ENCODE measurements at regions not wholly inside any gene's neighbourhood (a gene's known extent, or its start where the extent isn't known, plus 50 kb on each side); places are given as distances from the start of the nearest gene placed in this dataset.

DNA sequence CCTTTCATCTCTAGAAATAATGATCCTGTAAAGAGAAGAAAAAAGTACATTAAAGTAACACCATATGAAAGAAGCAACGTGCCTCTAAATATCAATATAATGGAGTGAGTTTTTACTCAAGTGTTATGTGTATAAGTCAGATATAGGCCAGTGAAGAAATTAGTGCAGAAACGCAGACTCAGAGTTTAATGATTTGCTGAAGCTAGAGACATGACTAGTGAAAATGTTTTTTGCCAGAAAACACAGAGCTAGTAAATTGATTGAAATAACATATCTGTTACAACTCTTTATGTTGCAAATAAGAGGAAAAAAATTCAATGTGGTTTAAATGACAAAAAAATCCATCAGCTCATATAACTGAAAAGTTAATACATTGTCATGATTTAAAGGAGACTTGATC is 217.2 kb upstream of the NXPH2 start:
- DNase-seq, result no peak

DNA sequence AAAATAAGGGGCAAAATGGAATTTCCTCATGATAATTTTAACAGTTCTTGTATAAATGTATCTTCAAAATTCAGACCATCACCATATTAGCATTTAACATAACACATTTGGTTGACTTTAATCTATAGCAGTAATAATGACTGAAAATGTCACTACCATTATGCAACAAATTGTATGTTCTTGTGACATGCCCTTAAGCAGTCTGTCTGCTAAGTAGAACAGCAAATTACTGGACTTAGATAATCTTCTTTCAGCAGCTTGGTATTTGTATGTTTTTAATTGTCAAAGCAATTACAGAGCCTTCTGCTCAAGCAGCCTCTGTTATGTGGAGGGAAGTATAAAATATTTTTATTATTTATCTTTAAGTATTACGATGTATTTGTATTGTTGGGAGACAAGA is 214.3 kb upstream of the NXPH2 start:
- DNase-seq, result no peak

DNA sequence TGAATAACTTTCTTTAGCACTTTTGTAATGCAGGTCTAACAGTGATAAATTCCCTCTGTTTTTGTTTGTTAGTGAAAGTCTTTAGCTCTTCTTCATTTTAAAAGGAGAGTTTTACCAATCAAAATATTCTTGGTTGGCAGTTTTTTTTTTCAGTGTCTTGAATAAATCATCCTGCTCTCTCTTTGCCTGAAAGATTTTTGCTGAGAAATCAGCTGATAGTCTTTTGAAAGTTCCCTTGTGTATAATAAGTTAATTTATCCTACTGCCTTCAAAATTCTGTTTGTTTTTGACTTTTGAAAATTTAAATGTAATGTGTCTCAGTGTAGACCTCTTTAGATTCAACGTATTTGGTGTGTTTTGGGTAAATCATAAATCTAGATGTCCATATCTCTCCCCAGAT is 205.7 kb upstream of the NXPH2 start:
- no peak for DNase-seq

DNA sequence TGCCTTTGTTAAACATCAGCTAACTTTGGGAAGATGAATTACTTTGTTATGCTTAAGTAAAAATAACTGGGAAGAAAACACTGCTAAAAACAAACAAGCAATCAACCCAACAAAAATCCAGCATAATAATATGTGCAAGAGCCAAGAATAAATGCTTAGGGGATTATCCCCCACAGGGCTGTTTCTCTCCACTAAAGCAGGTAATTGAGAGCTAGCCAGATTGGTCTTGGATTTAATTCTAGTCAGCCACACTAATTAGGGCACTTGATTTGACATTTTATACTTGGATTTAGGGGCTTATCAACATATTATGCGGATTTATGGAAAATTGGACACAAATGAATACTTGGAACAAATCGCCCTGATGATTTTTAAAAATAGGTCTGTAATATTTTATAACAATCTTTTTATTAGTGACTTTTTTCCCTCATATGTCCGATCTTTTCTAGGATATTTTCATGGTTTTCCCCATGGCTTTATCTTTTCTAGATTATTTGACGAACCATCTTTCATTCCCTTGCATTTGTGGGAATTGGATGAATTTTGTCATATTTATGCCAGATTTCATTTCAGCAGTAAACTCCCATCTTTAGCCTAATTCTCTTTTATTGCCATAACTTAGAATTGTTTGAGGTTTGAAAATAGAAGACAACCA is 199.1 kb upstream of the NXPH2 start:
- DNase-seq, result no peak

DNA sequence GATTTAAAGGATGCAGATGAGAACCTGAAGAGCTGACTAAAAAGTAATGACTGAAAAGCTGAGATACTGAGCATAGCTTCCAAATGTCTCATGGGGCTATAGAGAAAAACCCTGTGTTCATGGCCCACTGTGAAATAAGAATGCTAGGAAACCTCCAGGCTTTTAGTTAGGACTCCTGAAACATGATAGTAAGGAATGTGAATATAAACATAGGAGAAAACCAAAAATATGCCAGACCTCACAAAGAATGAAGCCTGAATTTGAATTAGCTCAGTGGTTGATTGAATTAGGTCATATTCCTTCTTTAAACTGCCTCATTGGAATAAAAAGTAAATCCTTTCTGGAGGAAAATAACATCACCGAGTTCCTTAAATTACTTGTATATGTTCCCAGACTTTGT is 194.5 kb upstream of the NXPH2 start:
- DNase-seq, result no peak

DNA sequence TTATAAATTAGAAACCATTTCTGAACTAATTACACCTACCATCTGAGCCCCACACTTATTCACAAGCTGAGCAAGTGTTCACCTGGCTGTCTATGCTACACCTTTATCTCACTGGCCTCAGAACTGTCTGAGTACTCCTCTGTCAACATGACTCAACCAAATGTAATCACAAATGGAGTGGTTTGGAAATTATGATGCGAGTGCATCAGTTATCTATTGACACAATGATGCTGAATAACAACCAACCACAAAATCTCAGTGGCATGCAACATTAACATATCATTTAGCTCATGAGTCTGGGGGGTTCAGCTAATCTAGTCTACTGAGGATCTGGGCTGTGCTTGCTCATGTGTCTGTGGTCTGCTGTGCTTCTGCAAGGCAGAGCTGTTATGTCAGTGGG is 184.2 kb upstream of the NXPH2 start:
- DNase-seq, result no peak

DNA sequence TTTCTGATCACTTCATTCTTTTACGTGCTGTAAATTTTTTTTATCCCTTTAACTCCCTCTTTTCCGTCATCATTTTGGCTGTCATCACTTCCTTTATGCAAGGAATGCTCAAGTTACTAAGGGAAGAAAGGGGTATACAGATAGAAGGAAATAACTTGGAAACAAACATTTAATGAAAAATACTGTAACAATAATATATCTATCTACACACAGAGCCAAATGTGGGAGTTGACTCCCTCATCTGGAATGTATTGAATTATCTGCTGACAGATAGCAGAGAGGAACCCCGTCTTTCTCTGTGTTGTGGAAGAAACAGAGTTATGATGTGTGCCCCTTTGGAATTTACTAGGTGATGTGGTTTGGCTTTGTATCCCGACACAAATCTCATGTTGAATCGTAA is 182.5 kb upstream of the NXPH2 start:
- no peak for DNase-seq

DNA sequence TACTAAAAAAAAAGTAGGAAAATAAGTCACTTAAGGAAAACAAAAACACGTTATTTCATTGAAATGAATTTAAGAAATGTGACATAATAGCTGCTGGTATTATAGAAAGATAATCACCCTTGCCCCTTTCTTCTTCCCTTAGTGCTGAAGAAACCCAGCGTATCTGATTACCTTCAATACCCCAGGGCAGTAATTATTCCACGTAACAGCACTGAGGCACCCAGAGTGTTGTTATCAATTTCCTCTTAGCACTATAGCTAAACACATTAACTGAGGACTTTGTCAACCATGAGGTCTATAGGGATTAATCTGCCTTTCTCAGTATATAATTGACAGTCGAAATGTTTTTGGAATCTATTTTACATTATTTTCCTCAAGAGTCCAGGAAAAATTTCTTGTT is 180.0 kb upstream of the NXPH2 start:
- no peak for DNase-seq

DNA sequence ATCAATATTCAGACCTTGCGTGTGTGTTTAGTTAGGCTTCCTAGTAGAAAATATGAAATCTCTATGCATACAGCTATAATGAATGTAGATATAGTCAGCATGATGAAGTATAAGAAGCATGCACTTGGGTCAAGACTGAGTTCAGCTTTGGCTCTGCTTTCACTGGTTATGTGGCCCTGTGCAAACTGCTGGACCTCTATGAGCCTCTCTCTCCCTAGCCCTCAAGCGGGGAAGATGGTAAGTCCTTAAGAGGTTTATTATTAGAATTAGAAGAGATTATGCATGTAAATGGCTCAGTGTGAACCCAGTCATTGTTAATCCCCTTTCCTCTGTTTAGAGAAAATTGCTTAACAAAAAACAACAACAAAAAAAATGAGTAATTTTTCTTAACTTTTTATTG is 178.8 kb upstream of the NXPH2 start:
- DNase-seq, result no peak

DNA sequence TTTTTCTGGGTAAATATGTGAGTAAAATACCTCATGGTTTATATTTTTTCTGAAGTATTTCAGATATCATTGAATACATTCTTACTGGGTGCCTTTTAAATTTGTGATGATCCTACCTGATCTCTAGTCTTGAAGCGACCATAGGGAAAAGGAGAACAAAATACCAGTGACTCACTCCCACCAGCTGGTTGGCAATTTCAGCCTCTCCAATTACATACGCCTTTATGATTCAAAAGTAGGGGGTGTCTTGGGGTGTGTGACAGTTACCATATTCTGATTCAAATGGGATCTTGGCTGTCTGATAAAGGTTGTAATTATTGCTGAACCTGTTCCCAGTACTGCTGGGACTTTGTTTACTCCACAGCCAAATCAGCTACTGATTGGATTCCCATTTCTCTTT is 175.9 kb upstream of the NXPH2 start:
- DNase-seq, result no peak

DNA sequence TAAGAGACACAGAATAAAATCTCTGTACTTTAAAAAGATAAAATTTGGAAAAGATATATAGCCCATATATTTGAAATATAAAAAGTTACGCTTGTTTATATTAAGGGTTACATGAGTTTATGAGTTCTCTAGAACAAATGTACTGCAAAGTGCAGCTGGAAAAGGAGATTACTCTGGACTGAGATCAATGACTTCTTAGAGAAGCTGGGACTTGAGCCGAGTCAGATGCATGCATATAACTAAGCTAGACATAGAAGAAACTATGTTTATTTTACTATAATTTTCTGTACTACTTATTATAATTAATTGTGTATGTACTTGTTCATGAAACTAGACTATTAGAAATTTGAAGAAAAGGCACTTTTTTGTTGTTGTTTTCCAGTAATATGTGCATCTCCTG is 170.3 kb upstream of the NXPH2 start:
- DNase-seq, result no peak

DNA sequence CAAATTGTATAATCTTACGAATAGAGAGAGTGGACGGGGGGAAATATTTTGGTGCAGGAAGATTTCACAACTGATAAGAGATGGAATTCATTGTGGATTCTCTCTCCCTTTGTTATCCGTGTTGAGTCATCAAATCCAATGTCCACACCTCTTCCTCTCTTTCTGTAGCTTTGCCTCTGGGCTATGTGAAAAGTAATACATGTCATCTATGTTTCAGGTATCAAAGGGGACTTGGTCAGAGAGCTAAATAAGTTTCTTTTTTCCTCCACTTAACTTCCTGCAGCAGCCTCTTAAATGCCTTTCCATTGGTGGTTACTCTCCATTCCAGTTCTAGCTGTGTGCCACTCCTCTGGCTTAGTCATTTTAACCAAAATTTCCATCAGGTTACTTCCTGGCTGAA is 169.3 kb upstream of the NXPH2 start:
- DNase-seq, result no peak

DNA sequence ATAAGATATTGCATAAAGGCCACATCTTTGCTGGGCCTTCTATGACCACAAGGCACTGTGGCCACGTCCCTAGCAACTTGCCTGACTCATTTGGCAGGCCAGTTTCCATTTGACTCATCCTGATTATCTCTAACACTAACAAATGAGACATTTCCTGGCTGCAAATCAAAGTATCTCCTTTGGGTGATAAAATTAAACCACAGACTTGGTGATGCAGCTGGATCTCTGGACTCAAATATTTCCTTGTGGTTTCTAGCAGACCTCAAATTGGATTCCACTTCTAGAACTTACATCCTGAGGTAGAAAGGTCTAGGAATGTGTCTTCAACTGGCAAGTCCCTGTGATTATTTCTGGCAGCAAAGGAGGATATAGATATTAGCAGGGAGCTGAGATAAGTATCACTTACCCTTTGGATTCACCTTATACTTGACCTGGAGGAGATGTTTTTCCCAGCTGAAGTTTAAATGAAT is 167.9 kb upstream of the NXPH2 start:
- peak; percentile 83 for DNase-seq

DNA sequence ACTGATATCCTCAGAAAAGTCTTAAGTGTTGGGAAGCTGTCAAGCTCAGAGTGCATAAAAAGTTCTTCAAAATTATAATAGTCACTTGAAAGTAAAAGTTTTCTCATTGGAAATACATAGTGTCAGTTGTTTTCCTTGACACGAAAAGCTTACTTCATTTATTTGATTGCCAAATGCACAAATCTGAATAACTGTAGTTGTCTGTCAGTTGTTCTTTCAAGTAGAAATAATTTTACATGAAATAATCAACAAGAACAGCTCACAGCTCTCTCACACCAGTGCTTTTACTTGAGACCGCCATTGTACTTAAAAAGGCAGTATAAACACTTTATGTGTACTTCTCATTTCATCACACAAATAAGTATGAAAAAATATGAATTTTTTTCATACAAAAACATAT is 163.3 kb upstream of the NXPH2 start:
- no peak for DNase-seq

DNA sequence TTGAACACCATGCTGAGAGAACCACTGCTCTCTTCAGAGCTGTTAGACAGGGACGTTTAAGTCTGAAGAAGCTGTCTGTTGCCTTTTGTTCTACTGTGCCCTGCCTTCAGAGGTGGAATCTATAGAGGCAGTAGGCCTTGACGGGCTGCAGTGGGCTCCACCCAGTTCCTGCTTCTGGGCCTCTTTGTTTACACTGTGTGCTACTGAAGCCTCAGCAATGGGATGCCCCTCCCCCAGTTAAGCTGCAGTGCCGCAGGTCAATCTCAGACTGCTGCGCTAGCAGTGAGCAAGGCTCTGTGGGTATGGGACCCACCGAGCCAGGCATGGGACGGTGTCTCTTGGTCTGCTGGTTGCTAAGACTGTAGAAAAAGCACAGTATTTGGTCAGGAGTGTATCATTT is 162.3 kb upstream of the NXPH2 start:
- no peak for DNase-seq

DNA sequence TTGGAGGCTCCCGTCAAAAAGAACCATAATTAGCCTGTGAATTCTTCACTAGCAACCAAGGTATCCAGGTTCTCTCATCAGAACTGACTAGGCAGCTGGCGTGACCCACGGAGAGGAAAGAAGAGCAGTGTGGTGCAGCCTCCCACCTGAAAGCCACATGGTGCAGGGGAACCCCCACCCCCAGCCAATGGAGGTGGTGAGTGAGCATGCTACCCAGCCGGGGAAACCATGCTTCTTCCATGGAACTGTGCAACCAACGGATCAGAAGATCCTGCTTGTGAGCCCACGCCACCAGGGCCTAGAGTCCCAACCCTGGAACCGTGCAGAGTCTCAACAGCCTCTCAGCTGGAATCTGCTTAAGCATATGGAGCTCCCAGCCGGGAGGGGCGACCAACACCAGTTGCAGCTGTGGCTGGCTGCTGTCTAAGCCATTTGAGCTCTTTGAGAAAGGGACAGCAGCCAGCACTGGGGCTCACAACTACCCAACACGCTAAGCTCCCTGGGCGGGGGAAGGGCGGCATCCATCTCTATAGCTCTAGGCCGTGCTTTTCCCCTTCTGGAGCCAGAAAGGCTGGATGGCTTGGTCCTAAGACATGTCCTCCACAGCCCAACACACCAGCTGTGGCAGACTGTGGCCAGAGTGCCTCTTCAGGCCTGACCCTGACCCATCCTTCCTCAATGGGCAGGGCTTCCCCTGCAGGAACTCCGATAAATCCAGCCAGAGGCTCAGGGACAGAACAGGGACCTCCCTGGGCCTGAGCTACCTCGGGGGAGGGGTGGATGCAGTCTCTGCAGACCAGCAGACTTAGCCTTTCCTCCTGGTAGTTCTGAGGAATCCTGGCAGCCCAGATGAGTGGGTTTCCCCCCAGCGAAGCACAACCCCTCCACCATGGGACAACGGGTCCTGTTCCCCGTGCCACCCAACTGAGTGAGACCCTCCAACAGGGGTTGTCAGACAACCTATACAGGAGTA is 151.4 kb upstream of the NXPH2 start:
- DNase-seq, result no peak

DNA sequence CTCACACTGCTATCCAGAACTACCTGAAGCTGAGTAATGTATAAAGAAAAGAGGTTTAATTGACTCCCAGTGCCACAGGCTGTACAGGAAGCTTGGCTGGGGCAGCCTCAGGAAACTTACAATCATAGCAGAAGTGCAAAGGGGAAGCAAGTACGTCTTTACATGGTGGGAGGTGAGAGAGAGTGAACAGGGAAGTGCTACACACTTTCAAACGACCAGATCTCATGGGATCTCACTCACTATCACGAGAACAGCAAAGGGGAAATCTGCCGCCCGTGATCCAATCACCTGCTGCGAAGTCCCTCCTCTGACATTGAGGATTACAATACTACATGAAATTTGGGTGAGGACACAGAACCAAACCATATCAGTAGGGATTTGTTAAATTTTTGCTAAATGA is 150.4 kb upstream of the NXPH2 start:
- peak; percentile 10 for DNase-seq

DNA sequence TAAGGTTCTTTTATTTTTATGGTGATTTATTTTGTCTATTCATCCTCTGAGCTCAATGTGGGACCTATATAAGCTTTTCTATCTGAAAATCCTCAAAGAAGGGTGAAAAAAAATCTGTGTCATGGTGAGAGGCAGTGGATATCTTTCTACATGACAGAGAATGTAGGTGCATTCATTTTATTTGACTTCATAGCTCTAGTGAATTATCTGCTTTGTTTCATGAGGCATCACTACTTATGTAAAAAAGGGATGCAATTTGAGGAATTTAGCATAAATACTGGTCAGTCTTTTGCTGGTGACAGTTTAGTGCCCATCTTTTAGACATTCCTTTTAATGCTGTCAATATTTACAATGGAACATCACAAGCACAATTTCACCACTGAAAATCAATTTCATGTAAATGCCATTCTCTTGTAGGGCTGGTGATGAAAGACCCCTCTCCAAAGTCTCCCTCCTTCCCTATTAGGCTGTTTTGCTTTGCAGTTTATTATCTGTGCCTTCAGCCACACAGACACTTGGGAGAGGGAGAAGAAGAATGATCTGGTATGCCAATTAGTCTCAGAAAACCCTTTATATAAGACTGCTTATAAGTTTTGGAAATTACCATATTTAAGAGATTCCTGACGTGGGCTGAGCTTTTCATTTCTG is 148.3 kb upstream of the NXPH2 start:
- DNase-seq, result no peak

DNA sequence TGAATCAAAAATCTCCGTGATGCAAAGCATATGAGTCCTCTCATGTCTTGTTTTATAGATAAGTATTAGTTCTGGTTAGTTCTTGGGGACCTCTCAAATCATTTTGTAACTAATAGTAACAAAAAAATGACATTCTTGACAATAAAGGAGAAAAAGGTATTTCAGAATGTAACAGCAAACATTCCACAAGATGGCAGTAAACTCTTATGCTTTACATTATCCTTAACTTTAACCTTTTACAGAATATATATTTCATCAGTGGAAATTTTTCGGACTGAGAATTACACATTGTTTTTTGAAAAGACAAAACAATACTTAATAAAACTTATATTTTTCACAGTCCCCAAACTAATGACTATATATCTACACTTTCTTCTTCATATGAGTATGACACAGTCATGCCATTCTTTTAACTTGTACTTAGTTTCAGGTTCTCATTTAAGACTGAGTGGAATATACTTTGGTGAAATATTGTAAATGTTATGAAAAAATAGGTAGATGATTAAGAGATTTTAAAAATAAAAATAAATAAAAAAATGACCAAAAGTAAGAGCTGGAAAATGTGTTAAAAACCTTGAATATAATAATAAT is 142.9 kb upstream of the NXPH2 start:
- DNase-seq, result peak; percentile 10

DNA sequence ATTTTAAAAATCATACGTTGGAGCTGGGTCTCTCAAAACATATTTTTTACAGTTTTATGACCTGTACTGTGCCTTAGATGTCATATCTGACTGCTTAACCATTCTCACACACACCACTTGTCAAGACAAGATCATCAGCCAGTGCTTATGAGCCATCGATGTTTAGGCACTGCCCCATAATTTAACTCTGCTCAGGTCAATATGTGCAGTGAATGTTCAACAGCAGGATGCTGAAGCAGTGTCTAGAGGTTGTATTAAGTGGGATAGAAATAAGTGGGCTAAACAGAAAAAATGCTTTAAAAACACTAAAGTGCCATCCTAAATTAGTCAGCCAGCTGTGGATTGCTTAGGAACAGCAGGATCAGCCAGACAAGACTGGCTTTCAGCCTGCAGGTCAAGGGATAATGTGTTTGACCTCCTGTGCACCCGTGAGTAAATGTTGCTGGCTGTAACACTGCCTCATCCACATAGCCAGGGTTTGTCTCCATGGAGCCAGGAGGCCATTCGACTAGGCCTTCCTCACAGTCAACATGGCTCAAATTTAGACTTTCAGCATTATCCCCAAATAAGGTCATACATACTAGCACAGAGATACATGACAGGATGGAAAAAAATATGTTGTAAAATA is 139.0 kb upstream of the NXPH2 start:
- no peak for DNase-seq

DNA sequence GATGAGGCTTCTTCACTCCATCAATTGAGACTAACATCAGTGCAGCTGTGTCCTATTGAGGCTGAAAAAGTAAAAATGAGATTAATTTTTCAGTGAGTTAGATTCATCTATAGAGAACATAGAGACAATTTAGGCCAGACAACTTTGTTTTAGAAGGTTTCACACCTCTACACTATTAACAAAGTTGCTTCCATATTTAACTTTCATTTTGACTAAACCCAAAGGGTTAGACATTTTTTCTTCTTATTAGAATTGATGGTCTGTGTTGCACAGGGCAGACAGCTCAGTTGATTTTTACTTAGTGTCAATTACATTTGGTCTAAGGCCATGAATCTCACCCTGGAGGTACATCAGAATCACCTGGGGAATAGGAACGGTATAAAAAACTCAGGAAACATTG is 130.2 kb upstream of the NXPH2 start:
- DNase-seq, result no peak

DNA sequence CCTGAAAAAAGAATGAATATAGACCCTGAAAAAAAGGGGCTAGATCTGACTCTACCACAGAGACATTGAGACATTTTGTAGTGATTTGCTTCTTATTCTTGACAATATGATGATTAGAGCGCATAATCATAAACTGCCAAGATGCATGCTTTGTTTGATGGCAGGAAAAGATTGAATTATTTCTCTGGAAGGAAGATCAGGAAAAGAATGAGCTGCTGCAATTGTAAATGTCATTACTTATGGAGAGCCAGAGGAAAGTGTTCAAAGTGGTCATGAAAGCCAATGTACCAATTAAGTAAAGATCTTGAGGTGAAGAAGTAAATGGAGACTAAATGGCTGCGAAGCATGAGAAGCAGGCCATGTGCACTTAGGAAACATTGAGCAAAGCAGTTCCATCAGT is 126.4 kb upstream of the NXPH2 start:
- DNase-seq, result no peak

DNA sequence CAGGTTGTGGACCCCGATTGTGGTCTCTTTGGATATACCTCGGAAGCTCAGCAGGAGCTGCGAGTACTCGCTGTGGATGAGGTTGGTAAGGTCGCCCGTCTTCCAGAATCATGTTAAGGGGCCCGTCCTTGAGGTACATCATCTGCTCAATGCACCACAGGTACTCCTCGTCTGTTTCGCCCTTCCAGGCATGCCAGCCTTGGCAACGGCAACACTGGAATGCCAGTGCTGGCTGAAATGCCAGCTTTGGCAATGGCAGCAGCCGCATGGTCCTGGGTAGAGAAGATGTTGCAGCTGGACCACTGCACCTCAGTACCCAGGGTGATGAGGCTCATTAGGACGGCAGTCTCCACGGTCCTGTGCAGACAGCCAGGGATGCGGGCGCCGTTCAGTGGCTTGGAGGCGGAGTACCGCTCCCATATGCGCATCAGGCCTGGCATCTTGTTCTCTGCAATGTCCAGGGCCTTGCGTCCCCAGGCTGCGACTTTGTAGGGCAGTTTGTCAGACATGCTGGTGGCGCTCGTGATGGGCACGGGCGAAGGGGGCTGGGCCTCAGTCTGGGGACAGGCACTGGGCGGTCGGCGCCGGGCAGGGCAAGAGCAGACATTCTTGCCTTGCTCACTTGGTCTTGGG is 122.2 kb upstream of the NXPH2 start:
- DNase-seq, result no peak
